ENCODE measurements at regions not wholly inside any gene's neighbourhood (a gene's known extent, or its start where the extent isn't known, plus 50 kb on each side); places are given as distances from the start of the nearest gene placed in this dataset.
"Not testable (repeated sequence)": the region's sequence is repeated elsewhere in the genome, so short reads cannot be mapped to it uniquely, and the experiment has no call there.

- not testable (repeated sequence) for TF ChIP-seq EZH2 (IDR thresholded peaks at IDR 0.05); POLR2AphosphoS5 (IDR thresholded peaks at IDR 0.05; ENCODE audit: borderline replicate concordance, low read depth, low read length); FOXP2 (optimal IDR thresholded peaks at IDR 0.05; ENCODE audit: control extremely low read depth, extremely low read length, insufficient read depth)
Measured at GRCh38 chr3:29031175-29031574, 249.7 kb upstream of the RBMS3 start.

Measured in SK-N-MC (cell line).